ENCODE measurements at regions not wholly inside any gene's neighbourhood (a gene's known extent, or its start where the extent isn't known, plus 50 kb on each side); places are given as distances from the start of the nearest gene placed in this dataset.

DNA sequence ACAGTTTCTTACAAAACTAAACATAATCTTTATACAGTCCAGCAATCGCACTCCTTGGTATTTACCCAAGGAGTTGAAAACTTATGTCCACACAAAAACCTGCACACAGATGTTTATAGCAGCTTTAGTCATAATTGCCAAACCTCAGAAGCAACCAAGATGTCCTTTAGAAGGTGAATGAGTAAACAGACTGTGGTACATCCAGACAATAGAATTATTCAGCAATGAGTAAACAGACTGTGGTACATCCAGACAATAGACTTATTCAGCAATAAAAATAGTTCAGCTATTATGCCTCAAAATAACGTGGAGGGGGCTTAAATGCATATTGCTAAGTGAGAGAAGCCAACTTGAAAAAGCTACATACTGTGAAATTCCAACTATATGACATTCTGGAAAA, 87.0 kb upstream of the GALNT2 start (continued):
- TF ChIP-seq, protein P1, sequence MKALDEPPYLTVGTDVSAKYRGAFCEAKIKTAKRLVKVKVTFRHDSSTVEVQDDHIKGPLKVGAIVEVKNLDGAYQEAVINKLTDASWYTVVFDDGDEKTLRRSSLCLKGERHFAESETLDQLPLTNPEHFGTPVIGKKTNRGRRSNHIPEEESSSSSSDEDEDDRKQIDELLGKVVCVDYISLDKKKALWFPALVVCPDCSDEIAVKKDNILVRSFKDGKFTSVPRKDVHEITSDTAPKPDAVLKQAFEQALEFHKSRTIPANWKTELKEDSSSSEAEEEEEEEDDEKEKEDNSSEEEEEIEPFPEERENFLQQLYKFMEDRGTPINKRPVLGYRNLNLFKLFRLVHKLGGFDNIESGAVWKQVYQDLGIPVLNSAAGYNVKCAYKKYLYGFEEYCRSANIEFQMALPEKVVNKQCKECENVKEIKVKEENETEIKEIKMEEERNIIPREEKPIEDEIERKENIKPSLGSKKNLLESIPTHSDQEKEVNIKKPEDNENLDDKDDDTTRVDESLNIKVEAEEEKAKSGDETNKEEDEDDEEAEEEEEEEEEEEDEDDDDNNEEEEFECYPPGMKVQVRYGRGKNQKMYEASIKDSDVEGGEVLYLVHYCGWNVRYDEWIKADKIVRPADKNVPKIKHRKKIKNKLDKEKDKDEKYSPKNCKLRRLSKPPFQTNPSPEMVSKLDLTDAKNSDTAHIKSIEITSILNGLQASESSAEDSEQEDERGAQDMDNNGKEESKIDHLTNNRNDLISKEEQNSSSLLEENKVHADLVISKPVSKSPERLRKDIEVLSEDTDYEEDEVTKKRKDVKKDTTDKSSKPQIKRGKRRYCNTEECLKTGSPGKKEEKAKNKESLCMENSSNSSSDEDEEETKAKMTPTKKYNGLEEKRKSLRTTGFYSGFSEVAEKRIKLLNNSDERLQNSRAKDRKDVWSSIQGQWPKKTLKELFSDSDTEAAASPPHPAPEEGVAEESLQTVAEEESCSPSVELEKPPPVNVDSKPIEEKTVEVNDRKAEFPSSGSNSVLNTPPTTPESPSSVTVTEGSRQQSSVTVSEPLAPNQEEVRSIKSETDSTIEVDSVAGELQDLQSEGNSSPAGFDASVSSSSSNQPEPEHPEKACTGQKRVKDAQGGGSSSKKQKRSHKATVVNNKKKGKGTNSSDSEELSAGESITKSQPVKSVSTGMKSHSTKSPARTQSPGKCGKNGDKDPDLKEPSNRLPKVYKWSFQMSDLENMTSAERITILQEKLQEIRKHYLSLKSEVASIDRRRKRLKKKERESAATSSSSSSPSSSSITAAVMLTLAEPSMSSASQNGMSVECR (CRISPR knock-in tag; IDR thresholded peaks at IDR 0.05; ENCODE audit: borderline replicate concordance), result no peak
- no peak for TF ChIP-seq ELF4 (CRISPR knock-in tag; IDR thresholded peaks at IDR 0.05; ENCODE audit: low read depth)
- no peak for TF ChIP-seq FOXK1 (CRISPR knock-in tag; IDR thresholded peaks at IDR 0.05)
- TF ChIP-seq, protein P2, sequence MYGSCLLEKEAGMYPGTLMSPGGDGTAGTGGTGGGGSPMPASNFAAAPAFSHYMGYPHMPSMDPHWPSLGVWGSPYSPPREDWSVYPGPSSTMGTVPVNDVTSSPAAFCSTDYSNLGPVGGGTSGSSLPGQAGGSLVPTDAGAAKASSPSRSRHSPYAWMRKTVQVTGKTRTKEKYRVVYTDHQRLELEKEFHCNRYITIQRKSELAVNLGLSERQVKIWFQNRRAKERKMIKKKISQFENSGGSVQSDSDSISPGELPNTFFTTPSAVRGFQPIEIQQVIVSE (CRISPR knock-in tag; IDR thresholded peaks at IDR 0.05; ENCODE audit: borderline replicate concordance), result no peak
- TF ChIP-seq NR1H2 (CRISPR knock-in tag; IDR thresholded peaks at IDR 0.05), result no peak
- TF ChIP-seq TCF7 (CRISPR knock-in tag; IDR thresholded peaks at IDR 0.05; ENCODE audit: low read depth), result no peak
- TF ChIP-seq FOXP1 (CRISPR knock-in tag; IDR thresholded peaks at IDR 0.05; ENCODE audit: borderline replicate concordance), result no peak
- TF ChIP-seq, protein P3, sequence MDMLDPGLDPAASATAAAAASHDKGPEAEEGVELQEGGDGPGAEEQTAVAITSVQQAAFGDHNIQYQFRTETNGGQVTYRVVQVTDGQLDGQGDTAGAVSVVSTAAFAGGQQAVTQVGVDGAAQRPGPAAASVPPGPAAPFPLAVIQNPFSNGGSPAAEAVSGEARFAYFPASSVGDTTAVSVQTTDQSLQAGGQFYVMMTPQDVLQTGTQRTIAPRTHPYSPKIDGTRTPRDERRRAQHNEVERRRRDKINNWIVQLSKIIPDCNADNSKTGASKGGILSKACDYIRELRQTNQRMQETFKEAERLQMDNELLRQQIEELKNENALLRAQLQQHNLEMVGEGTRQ (CRISPR knock-in tag; IDR thresholded peaks at IDR 0.05), result no peak
- no peak for TF ChIP-seq FOXJ3 (CRISPR knock-in tag; IDR thresholded peaks at IDR 0.05; ENCODE audit: borderline replicate concordance)
- no peak for TF ChIP-seq NFATC4 (CRISPR knock-in tag; IDR thresholded peaks at IDR 0.05)
- TF ChIP-seq SOX15 (CRISPR knock-in tag; IDR thresholded peaks at IDR 0.05), result no peak
- no peak for TF ChIP-seq ATF1 (CRISPR knock-in tag; IDR thresholded peaks at IDR 0.05)

DNA sequence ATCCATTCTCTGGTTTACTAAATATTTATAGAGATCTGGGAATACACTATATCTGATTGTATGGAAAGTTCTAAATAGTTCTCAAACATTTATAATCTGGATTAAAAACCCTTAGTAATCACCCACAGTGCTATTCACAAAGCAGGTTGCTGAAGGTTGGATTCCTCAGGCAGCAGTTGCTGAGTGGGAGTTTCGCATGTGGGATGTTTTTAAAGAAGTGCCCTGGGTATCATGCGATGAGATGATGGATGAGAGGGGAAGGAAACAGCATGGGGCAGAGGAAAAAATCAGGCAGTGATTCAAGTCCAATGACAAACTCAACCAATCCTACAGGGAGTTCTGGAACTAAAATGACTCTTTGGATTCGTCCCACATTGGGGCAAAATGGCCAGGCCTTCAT, 85.3 kb upstream of the GALNT2 start:
- Mint-ChIP-seq H3K36me3 (peaks cover 14% of the 10 kb centered on the region), H3K9me3 (peaks cover 32% of the 10 kb centered on the region), H3K27ac (no peak overlapping the region), H3K4me1 (no peaks in the 10 kb centered on the region), H3K27me3 (ENCODE audit: low read depth) (peaks cover 2% of the 10 kb centered on the region; the same call in 1 of the 2 replicates), H3K4me3 (no peak overlapping the region)
- ChIA-PET CTCF (no interaction called here), POLR2A (no interaction called here)
- TF ChIP-seq SMAD4 (CRISPR knock-in tag; IDR thresholded peaks at IDR 0.05) (no peak), TEAD4 (CRISPR knock-in tag; IDR thresholded peaks at IDR 0.05) (no peak), FOXK1 (CRISPR knock-in tag; IDR thresholded peaks at IDR 0.05) (no peak), TEAD1 (CRISPR knock-in tag; IDR thresholded peaks at IDR 0.05) (no peak), ZNF232 (CRISPR knock-in tag; IDR thresholded peaks at IDR 0.05) (no peak), ZNF416 (CRISPR knock-in tag; IDR thresholded peaks at IDR 0.05) (no peak), SOX15 (CRISPR knock-in tag; IDR thresholded peaks at IDR 0.05) (no peak)
- TF ChIP-seq, protein P4, sequence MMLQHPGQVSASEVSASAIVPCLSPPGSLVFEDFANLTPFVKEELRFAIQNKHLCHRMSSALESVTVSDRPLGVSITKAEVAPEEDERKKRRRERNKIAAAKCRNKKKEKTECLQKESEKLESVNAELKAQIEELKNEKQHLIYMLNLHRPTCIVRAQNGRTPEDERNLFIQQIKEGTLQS (CRISPR knock-in tag; conservative IDR thresholded peaks at IDR 0.05), result no peak
- TF ChIP-seq, protein P5, sequence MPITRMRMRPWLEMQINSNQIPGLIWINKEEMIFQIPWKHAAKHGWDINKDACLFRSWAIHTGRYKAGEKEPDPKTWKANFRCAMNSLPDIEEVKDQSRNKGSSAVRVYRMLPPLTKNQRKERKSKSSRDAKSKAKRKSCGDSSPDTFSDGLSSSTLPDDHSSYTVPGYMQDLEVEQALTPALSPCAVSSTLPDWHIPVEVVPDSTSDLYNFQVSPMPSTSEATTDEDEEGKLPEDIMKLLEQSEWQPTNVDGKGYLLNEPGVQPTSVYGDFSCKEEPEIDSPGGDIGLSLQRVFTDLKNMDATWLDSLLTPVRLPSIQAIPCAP (CRISPR knock-in tag; IDR thresholded peaks at IDR 0.05), result no peak
- TF ChIP-seq, protein P6, sequence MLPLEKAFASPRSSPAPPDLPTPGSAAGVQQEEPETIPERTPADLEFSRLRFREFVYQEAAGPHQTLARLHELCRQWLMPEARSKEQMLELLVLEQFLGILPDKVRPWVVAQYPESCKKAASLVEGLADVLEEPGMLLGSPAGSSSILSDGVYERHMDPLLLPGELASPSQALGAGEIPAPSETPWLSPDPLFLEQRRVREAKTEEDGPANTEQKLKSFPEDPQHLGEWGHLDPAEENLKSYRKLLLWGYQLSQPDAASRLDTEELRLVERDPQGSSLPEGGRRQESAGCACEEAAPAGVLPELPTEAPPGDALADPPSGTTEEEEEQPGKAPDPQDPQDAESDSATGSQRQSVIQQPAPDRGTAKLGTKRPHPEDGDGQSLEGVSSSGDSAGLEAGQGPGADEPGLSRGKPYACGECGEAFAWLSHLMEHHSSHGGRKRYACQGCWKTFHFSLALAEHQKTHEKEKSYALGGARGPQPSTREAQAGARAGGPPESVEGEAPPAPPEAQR (CRISPR knock-in tag; IDR thresholded peaks at IDR 0.05), result no peak
- TF ChIP-seq, protein P1 (CRISPR knock-in tag; IDR thresholded peaks at IDR 0.05; ENCODE audit: borderline replicate concordance), result no peak
- DNase-seq (ENCODE audit: low spot score) (no peak), ATAC-seq (no peak)
